ENCODE measurements at regions not wholly inside any gene's neighbourhood (a gene's known extent, or its start where the extent isn't known, plus 50 kb on each side); places are given as distances from the start of the nearest gene placed in this dataset.

- TF ChIP-seq CTCF (IDR thresholded peaks at IDR 0.05; ENCODE audit: low read depth, low read length, poor library complexity, severe bottlenecking) (no peak), EZH2phosphoT487 (IDR thresholded peaks at IDR 0.05; ENCODE audit: borderline replicate concordance, low read length) (no peak)
Measured at GRCh38 chr11:98068251-98068650, 952.5 kb upstream of the CNTN5 start.
